ENCODE measurements at regions not wholly inside any gene's neighbourhood (a gene's known extent, or its start where the extent isn't known, plus 50 kb on each side); places are given as distances from the start of the nearest gene placed in this dataset.

DNA sequence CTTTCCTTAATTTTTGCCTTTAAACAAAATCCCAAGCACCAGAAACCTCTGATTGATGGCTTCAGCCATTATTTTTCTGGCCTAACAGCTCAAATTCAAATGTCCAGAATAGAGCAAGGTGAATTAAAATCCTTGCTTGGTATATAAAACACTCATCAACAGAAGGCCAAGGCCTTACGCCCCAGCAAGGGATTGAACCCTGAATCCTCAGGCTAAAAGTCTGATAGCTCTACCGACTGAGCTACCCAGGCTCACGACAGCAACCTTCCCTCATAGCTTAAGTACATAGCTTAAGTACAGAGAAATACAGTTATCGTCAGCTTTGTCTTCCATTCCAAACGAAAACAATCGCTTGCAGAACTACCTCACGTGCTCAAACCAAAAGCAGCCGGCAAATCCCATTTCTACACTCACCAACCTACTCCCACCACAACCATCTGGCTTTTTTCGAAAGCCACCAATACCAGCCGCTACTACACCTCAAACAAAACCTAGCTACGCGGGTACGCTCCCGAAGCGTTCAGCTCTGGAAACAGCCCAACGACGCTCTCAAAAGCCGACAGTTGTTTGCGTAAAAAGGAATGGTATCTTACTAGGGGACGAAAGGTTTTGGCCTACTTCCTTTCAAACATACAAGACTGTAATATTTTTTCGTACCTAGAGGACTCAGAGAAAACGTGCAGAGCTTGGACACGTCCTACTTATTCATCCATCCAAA lies 167.5 kb downstream of the GPX5 start:
- no peak for TF ChIP-seq CTCF (IDR thresholded peaks at IDR 0.05; ENCODE audit: poor library complexity, severe bottlenecking)
- TF ChIP-seq MXI1 (conservative IDR thresholded peaks at IDR 0.05; ENCODE audit: poor library complexity, severe bottlenecking), result no peak
- no peak for TF ChIP-seq EZH2 (IDR thresholded peaks at IDR 0.05; ENCODE audit: borderline replicate concordance, insufficient read depth, low read length, poor library complexity, severe bottlenecking)

Data from neural cell (in vitro differentiated cells).